ENCODE measurements at regions not wholly inside any gene's neighbourhood (a gene's known extent, or its start where the extent isn't known, plus 50 kb on each side); places are given as distances from the start of the nearest gene placed in this dataset.

- ATAC-seq (no peak), DNase-seq (ENCODE audit: low read depth, low spot score) (no peak)
- Histone ChIP-seq H3K9me2 (ENCODE audit: insufficient read depth) (no peaks in the 10 kb centered on the region), H3K4me1 (ENCODE audit: control insufficient read depth in 1 of 2, insufficient read depth in 2 of 2, low read length in 2 of 2) (no peaks in the 10 kb centered on the region), H2AFZ (ENCODE audit: low read depth, low read length, poor library complexity, severe bottlenecking) (no peak overlapping the region), H3K27me3 (ENCODE audit: insufficient read depth, low read length) (no peaks in the 10 kb centered on the region), H3K4me2 (ENCODE audit: low read length) (no peak overlapping the region), H3K79me2 (ENCODE audit: insufficient read depth, low read length) (no peaks in the 10 kb centered on the region), H3K36me3 (ENCODE audit: control insufficient read depth in 1 of 2, insufficient read depth in 2 of 2, low read length in 2 of 2) (no peaks in the 10 kb centered on the region), H4K20me1 (ENCODE audit: insufficient read depth) (no peaks in the 10 kb centered on the region), H3K9me3 (ENCODE audit: control insufficient read depth in 1 of 2, insufficient read depth in 1 of 2, low read depth in 1 of 2, low read length in 2 of 2) (peaks cover 40 to 56% of the 10 kb centered on the region in 2 experiments; a peak in 3 of 4 replicates), H3K9ac (ENCODE audit: low read length) (no peak overlapping the region), H3K27ac (ENCODE audit: low read depth, low read length) (no peak overlapping the region), H3K4me3 (replicated peaks in 1 of 2; ENCODE audit: low read depth in 1 of 2, low read length in 2 of 2) (no peak overlapping the region)
- POLR2A ChIA-PET: no interaction called here
- RAD21 ChIA-PET (ENCODE audit: low non-redundant PET in 1 of 2, low total read pairs in 2 of 2, uncharacterized antibody in 2 of 2, unreplicated experiment in 2 of 2): no interaction called here
- CTCF ChIA-PET: no interaction called here
- no TSS peak for BruUV-seq (replicated peaks)
- TF ChIP-seq FOSL1 (IDR thresholded peaks at IDR 0.05; ENCODE audit: low read depth) (no peak), JUND (IDR thresholded peaks at IDR 0.05) (no peak), EGR1 (IDR thresholded peaks at IDR 0.05; ENCODE audit: low read depth) (no peak), POLR2AphosphoS5 (IDR thresholded peaks at IDR 0.05; ENCODE audit: low read depth, low read length) (no peak), SP1 (IDR thresholded peaks at IDR 0.05; ENCODE audit: low read depth) (no peak), POLR2A (IDR thresholded peaks at IDR 0.05; ENCODE audit: borderline replicate concordance, extremely low read depth, insufficient read depth, insufficient read length) (no peak), MAX (IDR thresholded peaks at IDR 0.05) (no peak), SRF (IDR thresholded peaks at IDR 0.05; ENCODE audit: low read depth) (no peak), ZFX (IDR thresholded peaks at IDR 0.05) (no peak), CBX3 (IDR thresholded peaks at IDR 0.05; ENCODE audit: low read depth) (no peak), EZH2 (IDR thresholded peaks at IDR 0.05) (no peak), TCF7L2 (IDR thresholded peaks at IDR 0.05; ENCODE audit: borderline replicate concordance, extremely low read depth, insufficient read depth, insufficient read length) (no peak)
- TF ChIP-seq, protein P1, sequence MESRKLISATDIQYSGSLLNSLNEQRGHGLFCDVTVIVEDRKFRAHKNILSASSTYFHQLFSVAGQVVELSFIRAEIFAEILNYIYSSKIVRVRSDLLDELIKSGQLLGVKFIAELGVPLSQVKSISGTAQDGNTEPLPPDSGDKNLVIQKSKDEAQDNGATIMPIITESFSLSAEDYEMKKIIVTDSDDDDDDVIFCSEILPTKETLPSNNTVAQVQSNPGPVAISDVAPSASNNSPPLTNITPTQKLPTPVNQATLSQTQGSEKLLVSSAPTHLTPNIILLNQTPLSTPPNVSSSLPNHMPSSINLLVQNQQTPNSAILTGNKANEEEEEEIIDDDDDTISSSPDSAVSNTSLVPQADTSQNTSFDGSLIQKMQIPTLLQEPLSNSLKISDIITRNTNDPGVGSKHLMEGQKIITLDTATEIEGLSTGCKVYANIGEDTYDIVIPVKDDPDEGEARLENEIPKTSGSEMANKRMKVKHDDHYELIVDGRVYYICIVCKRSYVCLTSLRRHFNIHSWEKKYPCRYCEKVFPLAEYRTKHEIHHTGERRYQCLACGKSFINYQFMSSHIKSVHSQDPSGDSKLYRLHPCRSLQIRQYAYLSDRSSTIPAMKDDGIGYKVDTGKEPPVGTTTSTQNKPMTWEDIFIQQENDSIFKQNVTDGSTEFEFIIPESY (IDR thresholded peaks at IDR 0.05; ENCODE audit: extremely low read depth, insufficient replicate concordance, low read length): no peak
- intact Hi-C loops (cut with micrococcal nuclease): no loop called here
Observed at GRCh38 chr17:52686140-52686539, 527.6 kb upstream of the CA10 start.

Measured in HCT116 (cell line).